OCI-LY7 (cell line): ENCODE measurements at regions not wholly inside any gene's neighbourhood (a gene's known extent, or its start where the extent isn't known, plus 50 kb on each side); places are given as distances from the start of the nearest gene placed in this dataset.

Experiments
- CTCF ChIP-seq: fragments of 200-600 bp; sonication (generic); conservative IDR thresholded peaks from 2 replicates; pipeline ENCODE4 v1.5.1; 2014; ENCODE audit warnings: mild to moderate bottlenecking, antibody characterized with exemption, low read length, moderate library complexity, mixed read lengths
- EZH2phosphoT487 ChIP-seq: fragments of 200-600 bp; sonication (generic); IDR thresholded peaks from 2 replicates; pipeline ENCODE4 v1.6.1; 2018; ENCODE audit warnings: low read depth, borderline replicate concordance, mild to moderate bottlenecking, mixed run types, antibody characterized with exemption, low read length, moderate library complexity, mixed read lengths

GRCh38 chr2:53260568-53260967 is 507.0 kb upstream of the CHAC2 start:
- TF ChIP-seq CTCF = no peak
- TF ChIP-seq EZH2phosphoT487 = no peak
